ENCODE measurements at regions not wholly inside any gene's neighbourhood (a gene's known extent, or its start where the extent isn't known, plus 50 kb on each side); places are given as distances from the start of the nearest gene placed in this dataset.
A peak's percentile ranks its signal among the peaks of the same experiment; 100 is the strongest.

DNA sequence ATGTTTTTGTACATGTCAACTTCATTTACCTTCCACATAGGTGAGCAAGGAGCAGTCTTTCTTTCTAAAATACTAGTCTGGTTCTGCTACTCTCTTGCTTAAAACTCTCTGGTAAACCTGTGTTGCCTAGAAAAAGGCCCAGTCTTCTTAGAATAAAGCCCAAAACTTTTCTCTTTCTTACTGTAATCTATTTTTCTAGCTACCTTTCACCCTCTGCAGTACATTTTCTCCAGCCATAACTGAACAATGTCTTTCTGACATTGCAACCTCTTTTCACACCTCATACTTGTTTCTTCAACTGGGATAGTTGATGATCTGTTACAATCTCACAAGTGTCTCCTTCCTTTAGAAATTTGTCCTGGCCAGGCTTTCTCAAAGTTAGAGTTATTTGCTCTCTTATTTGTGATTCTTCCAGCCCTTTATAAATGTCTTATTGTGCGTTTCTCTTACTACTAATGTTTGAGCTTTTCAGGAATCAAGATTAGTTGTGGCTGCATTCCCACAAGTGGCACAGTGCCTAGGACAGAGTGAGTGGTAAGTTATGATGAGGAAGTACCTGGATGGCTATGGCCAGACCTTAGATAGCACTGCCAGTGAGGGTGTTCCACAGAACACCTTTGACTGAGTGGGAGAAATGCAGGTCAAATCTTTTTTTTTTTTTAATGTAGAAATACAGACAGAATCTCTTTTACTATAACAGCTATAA, 313.4 kb upstream of the SATB1 start:
- TF ChIP-seq, protein P1, sequence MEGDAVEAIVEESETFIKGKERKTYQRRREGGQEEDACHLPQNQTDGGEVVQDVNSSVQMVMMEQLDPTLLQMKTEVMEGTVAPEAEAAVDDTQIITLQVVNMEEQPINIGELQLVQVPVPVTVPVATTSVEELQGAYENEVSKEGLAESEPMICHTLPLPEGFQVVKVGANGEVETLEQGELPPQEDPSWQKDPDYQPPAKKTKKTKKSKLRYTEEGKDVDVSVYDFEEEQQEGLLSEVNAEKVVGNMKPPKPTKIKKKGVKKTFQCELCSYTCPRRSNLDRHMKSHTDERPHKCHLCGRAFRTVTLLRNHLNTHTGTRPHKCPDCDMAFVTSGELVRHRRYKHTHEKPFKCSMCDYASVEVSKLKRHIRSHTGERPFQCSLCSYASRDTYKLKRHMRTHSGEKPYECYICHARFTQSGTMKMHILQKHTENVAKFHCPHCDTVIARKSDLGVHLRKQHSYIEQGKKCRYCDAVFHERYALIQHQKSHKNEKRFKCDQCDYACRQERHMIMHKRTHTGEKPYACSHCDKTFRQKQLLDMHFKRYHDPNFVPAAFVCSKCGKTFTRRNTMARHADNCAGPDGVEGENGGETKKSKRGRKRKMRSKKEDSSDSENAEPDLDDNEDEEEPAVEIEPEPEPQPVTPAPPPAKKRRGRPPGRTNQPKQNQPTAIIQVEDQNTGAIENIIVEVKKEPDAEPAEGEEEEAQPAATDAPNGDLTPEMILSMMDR (conservative IDR thresholded peaks at IDR 0.05; ENCODE audit: control insufficient read depth, insufficient read depth, low read depth, low read length) = no peak
- DNase-seq (ENCODE audit: low read depth) = no peak

DNA sequence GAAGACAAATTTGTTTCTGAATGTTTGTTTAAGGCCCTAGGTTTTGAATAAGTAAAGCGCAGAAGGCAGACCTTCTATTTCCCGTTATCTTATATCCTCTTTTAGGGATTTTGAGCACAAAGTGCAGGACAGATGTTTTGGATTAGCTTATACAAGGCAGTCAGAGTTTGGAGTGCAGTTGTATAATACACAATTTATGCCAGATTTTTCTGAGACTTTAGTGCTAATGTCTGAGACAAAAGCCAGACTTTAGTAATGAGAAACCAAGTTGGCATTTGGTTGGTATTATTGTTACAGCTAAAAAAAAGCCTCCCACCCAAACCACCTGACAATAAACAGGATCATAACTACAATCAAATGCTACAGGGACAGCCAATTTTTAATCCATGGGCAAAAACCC, 309.9 kb upstream of the SATB1 start:
- TF ChIP-seq, protein P1 (conservative IDR thresholded peaks at IDR 0.05; ENCODE audit: control insufficient read depth, insufficient read depth, low read depth, low read length) = no peak
- DNase-seq (ENCODE audit: low read depth) = no peak
- no peak overlapping the region for H3K4me3 ChIP-seq (ENCODE audit: control insufficient read depth, low read depth, low read length)

More for the DNA sequence above, 313.4 kb upstream of the SATB1 start:
- no peak overlapping the region for H3K4me3 ChIP-seq (ENCODE audit: control insufficient read depth, low read depth, low read length)

DNA sequence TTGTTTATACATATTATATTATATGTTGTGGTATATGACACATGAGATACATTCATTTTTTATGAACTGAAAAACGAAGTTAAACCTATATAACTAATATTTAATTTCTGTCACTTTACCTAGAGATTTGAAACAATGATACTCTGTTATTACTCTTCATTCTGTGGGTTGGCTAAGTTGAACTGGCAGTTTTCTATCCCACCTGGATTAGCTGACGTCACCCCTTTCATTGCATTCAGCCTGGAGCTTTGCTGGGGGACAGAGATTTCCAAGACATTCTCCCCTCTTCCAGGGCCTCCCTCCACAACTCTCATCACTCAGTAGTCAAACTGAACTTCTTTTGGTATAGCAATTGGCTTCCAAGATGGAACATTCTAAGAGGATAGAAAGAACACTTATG, 309.2 kb upstream of the SATB1 start:
- TF ChIP-seq, protein P1 (conservative IDR thresholded peaks at IDR 0.05; ENCODE audit: control insufficient read depth, insufficient read depth, low read depth, low read length) = no peak
- DNase-seq (ENCODE audit: low read depth) = no peak
- H3K4me3 ChIP-seq (ENCODE audit: control insufficient read depth, low read depth, low read length) = no peak overlapping the region

DNA sequence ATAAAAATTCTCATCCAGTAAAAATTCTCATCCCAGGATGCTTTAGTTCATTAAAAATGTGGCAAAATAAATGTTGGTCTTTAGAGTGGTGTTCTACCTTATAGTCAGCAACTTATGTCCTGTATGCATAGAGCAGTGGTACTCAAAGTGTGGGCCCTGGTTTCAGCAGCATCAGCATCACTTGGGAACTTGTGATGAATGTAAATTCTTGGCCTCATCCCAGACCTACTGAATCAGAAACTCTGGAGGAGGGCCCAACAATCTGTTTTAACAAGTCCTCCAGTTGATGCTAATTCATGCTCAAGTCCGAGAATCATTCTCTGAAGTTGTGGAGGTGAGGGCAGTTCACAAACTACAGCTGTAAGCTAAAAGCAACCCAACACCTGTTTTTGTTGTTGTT, 307.3 kb upstream of the SATB1 start:
- TF ChIP-seq, protein P1 (conservative IDR thresholded peaks at IDR 0.05; ENCODE audit: control insufficient read depth, insufficient read depth, low read depth, low read length) = no peak
- H3K4me3 ChIP-seq (ENCODE audit: control insufficient read depth, low read depth, low read length) = no peak overlapping the region
- DNase-seq (ENCODE audit: low read depth) = peak; percentile 9

DNA sequence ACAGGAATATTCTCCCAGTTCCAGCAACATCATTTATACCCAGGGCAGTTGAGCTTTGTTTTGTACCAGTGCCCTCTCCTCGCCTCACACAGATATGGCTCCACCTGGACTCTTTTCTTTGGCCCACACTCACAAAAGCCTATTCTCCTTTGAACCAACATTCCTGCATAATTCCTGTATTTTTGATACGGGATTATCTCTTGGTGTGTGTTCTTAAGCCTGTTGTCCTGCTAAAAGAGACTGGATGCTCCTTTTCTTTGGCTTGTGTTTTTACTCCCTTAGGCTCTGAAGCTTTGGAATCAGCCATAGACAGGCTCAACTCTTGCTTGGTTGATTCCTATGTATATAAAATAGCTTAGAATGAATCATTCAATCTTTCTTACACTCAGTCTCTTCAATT, 305.4 kb upstream of the SATB1 start:
- TF ChIP-seq, protein P1 (conservative IDR thresholded peaks at IDR 0.05; ENCODE audit: control insufficient read depth, insufficient read depth, low read depth, low read length) = no peak
- DNase-seq (ENCODE audit: low read depth) = no peak
- H3K4me3 ChIP-seq (ENCODE audit: control insufficient read depth, low read depth, low read length) = no peak overlapping the region

DNA sequence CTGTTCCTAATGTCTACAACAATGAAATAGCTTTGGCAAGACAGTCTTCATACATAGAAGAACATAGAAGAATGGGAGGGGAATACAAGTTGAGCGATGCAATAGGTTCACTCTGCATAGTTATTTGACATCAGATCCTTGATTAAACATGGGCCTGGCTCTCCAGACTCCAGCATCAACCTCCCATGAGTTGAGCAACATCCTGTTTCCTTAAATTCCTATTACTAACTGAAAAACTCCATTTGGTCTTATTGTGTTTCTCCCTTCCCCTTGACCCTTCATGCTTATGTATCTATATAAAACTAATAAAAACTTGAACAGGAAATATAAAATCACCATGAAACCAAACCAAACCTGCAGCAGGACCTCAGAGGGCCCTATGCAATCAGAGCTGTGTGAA, 304.5 kb upstream of the SATB1 start:
- TF ChIP-seq, protein P1 (conservative IDR thresholded peaks at IDR 0.05; ENCODE audit: control insufficient read depth, insufficient read depth, low read depth, low read length) = no peak
- no peak for DNase-seq (ENCODE audit: low read depth)
- no peak overlapping the region for H3K4me3 ChIP-seq (ENCODE audit: control insufficient read depth, low read depth, low read length)
